K562 (cell line): ENCODE measurements at regions not wholly inside any gene's neighbourhood (a gene's known extent, or its start where the extent isn't known, plus 50 kb on each side); places are given as distances from the start of the nearest gene placed in this dataset.

Experiments used
- CEBPZ ChIP-seq: fragments of 150-350 bp; IDR thresholded peaks from 2 replicates; pipeline ENCODE4 v1.6.1; 2014; ENCODE audit warnings: low read depth, mild to moderate bottlenecking, low read length, borderline replicate concordance
- CREM ChIP-seq: IDR thresholded peaks from 2 replicates; pipeline ENCODE4 v1.6.1; 2014; ENCODE audit warnings: antibody characterized with exemption, low read depth
- DPF2 ChIP-seq: fragments of 450-650 bp; IDR thresholded peaks from 2 replicates; pipeline ENCODE4 v1.6.1; 2016
- ETV6 ChIP-seq, 3 experiments: fragments of 150-350 bp in 1 of 3; sonication (generic) in 1 of 3; formaldehyde crosslinking in 1 of 3; IDR thresholded peaks; 2 replicates each; pipeline versions ENCODE4 v1.6.1 to v1.8.0; 2014 to 2022; ENCODE audit warnings: borderline replicate concordance in 2 of 3, low read depth in 2 of 3, antibody characterized with exemption in 1 of 3, low read length in 1 of 3, mild to moderate bottlenecking in 1 of 3, missing genetic modification reagents in 1 of 3
- FOXK1 ChIP-seq: sonication (generic); formaldehyde crosslinking; IDR thresholded peaks from 2 replicates; pipeline ENCODE4 v1.8.0; 2022; ENCODE audit warnings: missing genetic modification reagents, mild to moderate bottlenecking, borderline replicate concordance
- FOXK2 ChIP-seq, 2 experiments: fragments of 450-650 bp; IDR thresholded peaks in 1 of 2; conservative IDR thresholded peaks in 1 of 2; 2 replicates each; pipeline ENCODE4 v1.6.1; 2016; ENCODE audit warnings: low read depth in 2 of 2, mild to moderate bottlenecking in 1 of 2
- GABPB1 ChIP-seq: sonication (generic); formaldehyde crosslinking; IDR thresholded peaks from 2 replicates; pipeline ENCODE4 v1.8.0; 2022; ENCODE audit warnings: mild to moderate bottlenecking, missing genetic modification reagents
- HNRNPK ChIP-seq: fragments of 200-400 bp; formaldehyde crosslinking; IDR thresholded peaks from one replicate; pipeline ENCODE4 v1.6.1; 2018; ENCODE audit warnings: mild to moderate bottlenecking, low read depth, low read length; ENCODE audit not compliant: poor library complexity, severe bottlenecking
- MAFF ChIP-seq: IDR thresholded peaks from 2 replicates; pipeline ENCODE4 v1.6.1; 2012; ENCODE audit warnings: low read length, improper control_type of control experiment
- NFIX ChIP-seq: fragments of 250-450 bp; sonication (Bioruptor Pico); IDR thresholded peaks from 2 replicates; pipeline ENCODE4 v1.4.0; 2020; ENCODE audit warnings: low read depth, mild to moderate bottlenecking, moderate library complexity
- PTTG1 ChIP-seq: fragments of 450-650 bp; IDR thresholded peaks from 2 replicates; pipeline ENCODE4 v1.6.1; 2016; ENCODE audit warnings: low read depth, mild to moderate bottlenecking, missing genetic modification characterization, missing compliant biosample characterization
- SMC3 ChIP-seq: conservative IDR thresholded peaks from 2 replicates; pipeline ENCODE4 v1.6.1; 2011; ENCODE audit warnings: low read depth, low read length, improper control_type of control experiment; ENCODE audit not compliant: insufficient read depth
- TCFL5 ChIP-seq: fragments of 250-450 bp; sonication (Bioruptor Pico); conservative IDR thresholded peaks from 2 replicates; pipeline ENCODE4 v1.6.1; 2021; ENCODE audit warnings: mild to moderate bottlenecking, moderate library complexity, matching md5 sums
- TRIM28 ChIP-seq: fragments of 450-650 bp; IDR thresholded peaks from 2 replicates; pipeline ENCODE4 v1.6.1; 2017
- ZNF12 ChIP-seq: sonication (generic); formaldehyde crosslinking; IDR thresholded peaks from 2 replicates; pipeline ENCODE4 v1.4.0; 2020; ENCODE audit warnings: mild to moderate bottlenecking, missing genetic modification reagents
- ZNF146 ChIP-seq: IDR thresholded peaks from one replicate; pipeline ENCODE4 v1.6.1; 2018; ENCODE audit warnings: missing compliant biosample characterization; ENCODE audit not compliant: unreplicated experiment
- ZNF175 ChIP-seq: fragments of 200-800 bp; sonication (Bioruptor generic); IDR thresholded peaks from 2 replicates; pipeline ENCODE4 v1.6.1; 2016; ENCODE audit warnings: low read depth, mild to moderate bottlenecking, missing genetic modification characterization, missing compliant biosample characterization
- ZNF830 ChIP-seq: fragments of 250-450 bp; sonication (Bioruptor Pico); IDR thresholded peaks from 2 replicates; pipeline ENCODE4 v1.5.0; 2021; ENCODE audit warnings: mild to moderate bottlenecking
- TF ChIP-seq, protein P1 (sequence below): fragments of 250-450 bp; sonication (Bioruptor Pico); IDR thresholded peaks from 2 replicates; pipeline ENCODE4 v1.4.0; 2020

DNA sequence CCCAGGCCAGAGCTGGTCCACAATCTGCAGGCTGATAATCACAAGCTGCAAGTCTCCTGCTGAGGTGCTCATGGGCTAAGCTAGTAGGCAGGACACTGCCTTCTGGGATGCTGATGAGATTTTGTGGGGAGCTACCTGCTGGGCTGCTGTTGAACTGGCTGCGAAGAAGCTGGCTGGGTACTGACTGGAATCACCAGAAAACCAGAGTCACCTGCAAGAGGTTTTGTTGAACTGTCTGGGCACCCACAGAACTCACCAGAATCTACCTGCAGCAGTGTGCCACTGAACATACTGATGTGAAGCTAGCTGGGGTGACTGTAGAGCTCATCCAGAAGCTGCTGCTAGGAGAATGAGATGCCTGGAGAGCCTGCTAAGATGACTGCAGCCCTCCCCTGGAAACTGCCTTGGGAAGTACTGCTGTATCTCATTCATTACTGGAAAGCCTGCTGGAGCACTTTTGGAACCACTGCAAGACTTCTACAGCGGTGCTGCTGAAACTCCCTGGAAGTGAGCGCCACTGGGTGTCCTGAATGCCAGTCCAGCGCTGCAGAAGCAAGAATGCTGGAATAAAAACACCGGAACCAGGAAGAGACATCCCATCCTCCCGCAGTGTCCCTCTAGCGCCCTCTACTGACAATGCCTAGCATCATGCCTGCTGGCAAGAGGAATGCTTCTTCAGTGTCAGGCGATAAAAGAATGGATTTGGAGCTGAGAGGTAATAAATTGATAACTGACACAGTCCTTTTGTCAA is 64.9 kb upstream of the ARHGAP18 start (continued):
- no peak for TF ChIP-seq ETV6 (IDR thresholded peaks at IDR 0.05; ENCODE audit: borderline replicate concordance in 1 of 2, low read depth in 2 of 2, low read length in 1 of 2)
- no peak for TF ChIP-seq ETV6 (CRISPR knock-in tag; IDR thresholded peaks at IDR 0.05; ENCODE audit: borderline replicate concordance)
- TF ChIP-seq, protein P1, sequence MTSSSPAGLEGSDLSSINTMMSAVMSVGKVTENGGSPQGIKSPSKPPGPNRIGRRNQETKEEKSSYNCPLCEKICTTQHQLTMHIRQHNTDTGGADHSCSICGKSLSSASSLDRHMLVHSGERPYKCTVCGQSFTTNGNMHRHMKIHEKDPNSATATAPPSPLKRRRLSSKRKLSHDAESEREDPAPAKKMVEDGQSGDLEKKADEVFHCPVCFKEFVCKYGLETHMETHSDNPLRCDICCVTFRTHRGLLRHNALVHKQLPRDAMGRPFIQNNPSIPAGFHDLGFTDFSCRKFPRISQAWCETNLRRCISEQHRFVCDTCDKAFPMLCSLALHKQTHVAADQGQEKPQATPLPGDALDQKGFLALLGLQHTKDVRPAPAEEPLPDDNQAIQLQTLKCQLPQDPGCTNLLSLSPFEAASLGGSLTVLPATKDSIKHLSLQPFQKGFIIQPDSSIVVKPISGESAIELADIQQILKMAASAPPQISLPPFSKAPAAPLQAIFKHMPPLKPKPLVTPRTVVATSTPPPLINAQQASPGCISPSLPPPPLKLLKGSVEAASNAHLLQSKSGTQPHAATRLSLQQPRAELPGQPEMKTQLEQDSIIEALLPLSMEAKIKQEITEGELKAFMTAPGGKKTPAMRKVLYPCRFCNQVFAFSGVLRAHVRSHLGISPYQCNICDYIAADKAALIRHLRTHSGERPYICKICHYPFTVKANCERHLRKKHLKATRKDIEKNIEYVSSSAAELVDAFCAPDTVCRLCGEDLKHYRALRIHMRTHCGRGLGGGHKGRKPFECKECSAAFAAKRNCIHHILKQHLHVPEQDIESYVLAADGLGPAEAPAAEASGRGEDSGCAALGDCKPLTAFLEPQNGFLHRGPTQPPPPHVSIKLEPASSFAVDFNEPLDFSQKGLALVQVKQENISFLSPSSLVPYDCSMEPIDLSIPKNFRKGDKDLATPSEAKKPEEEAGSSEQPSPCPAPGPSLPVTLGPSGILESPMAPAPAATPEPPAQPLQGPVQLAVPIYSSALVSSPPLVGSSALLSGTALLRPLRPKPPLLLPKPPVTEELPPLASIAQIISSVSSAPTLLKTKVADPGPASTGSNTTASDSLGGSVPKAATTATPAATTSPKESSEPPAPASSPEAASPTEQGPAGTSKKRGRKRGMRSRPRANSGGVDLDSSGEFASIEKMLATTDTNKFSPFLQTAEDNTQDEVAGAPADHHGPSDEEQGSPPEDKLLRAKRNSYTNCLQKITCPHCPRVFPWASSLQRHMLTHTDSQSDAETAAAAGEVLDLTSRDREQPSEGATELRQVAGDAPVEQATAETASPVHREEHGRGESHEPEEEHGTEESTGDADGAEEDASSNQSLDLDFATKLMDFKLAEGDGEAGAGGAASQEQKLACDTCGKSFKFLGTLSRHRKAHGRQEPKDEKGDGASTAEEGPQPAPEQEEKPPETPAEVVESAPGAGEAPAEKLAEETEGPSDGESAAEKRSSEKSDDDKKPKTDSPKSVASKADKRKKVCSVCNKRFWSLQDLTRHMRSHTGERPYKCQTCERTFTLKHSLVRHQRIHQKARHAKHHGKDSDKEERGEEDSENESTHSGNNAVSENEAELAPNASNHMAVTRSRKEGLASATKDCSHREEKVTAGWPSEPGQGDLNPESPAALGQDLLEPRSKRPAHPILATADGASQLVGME (CRISPR knock-in tag) = 0 out of 2 replicates have a peak, but pooled peaks have one; percentile 33
- no peak for TF ChIP-seq TCFL5
- TF ChIP-seq GABPB1 = peak; percentile 46; the same call in 1 of the 2 replicates
- TF ChIP-seq ZNF12 (CRISPR knock-in tag) = no peak
- no peak for TF ChIP-seq ZNF146
- TF ChIP-seq CEBPZ = no peak
- no peak for TF ChIP-seq PTTG1 (tag)
- peak; percentile 75 for TF ChIP-seq SMC3
- no peak for TF ChIP-seq DPF2
- no peak for TF ChIP-seq ZNF175 (CRISPR knock-in tag)
- TF ChIP-seq NFIX (CRISPR knock-in tag) = no peak
- no peak for TF ChIP-seq TRIM28
- TF ChIP-seq CREM = peak; percentile 77
- TF ChIP-seq ZNF830 (CRISPR knock-in tag) = no peak
- no peak for TF ChIP-seq MAFF
- peak in 1 of 2 experiments; percentile 43; a peak in 1 of 4 replicates for TF ChIP-seq FOXK2 (conservative IDR thresholded peaks at IDR 0.05 in 1 of 2, IDR thresholded peaks at IDR 0.05 in 1 of 2; ENCODE audit: low read depth in 2 of 2)
- TF ChIP-seq HNRNPK = no peak
- no peak for TF ChIP-seq FOXK1 (CRISPR knock-in tag)
